ENCODE measurements at regions not wholly inside any gene's neighbourhood (a gene's known extent, or its start where the extent isn't known, plus 50 kb on each side); places are given as distances from the start of the nearest gene placed in this dataset.

GRCh38 chr13:61113140-61113658, 302.4 kb downstream of the PCDH20 start:
- CTCF ChIA-PET: no interaction called here
- no peak for TF ChIP-seq CTCF (IDR thresholded peaks at IDR 0.05; ENCODE audit: insufficient read depth, low read length, missing control alignments)
- POLR2A ChIA-PET: no interaction called here
- DNase-seq (ENCODE audit: low read depth, low spot score): no peak
- no peak overlapping the region for H3K4me3 ChIP-seq (ENCODE audit: low read depth, low read length)

GRCh38 chr13:61111529-61111928, 304.1 kb downstream of the PCDH20 start:
- no peak overlapping the region for H3K4me3 ChIP-seq (ENCODE audit: low read depth, low read length)
- no peak for TF ChIP-seq CTCF (IDR thresholded peaks at IDR 0.05; ENCODE audit: insufficient read depth, low read length, missing control alignments)
- CTCF ChIA-PET: no interaction called here
- no peak for DNase-seq (ENCODE audit: low read depth, low spot score)
- POLR2A ChIA-PET: no interaction called here

DNA sequence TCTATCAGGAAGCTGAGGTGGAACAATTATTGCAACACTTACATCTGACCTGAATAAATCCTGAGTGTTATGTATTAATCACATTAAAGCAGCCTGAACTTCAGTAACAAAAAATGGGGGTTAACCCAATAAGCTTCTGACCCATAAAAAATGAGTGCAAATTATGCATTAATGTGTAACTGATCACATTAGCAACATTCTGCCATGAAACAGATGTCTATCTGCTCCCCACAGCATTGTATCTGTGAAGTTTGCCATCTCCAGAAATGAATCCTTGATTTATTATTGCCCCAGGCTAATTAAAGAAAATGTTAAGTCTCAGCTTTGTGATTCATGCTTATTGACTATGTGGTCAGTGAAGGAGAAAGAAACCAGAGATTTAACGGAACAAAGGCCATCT, 304.9 kb downstream of the PCDH20 start:
- no peak for TF ChIP-seq CTCF (IDR thresholded peaks at IDR 0.05; ENCODE audit: insufficient read depth, low read length, missing control alignments)
- ChIA-PET CTCF (no interaction called here), POLR2A (no interaction called here)
- no peak overlapping the region for H3K4me3 ChIP-seq (ENCODE audit: low read depth, low read length)
- DNase-seq (ENCODE audit: low read depth, low spot score): no peak

- H3K4me3 ChIP-seq (ENCODE audit: low read depth, low read length): no peak overlapping the region
- no peak for DNase-seq (ENCODE audit: low read depth, low spot score)
- ChIA-PET POLR2A (no interaction called here), CTCF (no interaction called here)
- TF ChIP-seq CTCF (IDR thresholded peaks at IDR 0.05; ENCODE audit: insufficient read depth, low read length, missing control alignments): no peak
Measured at GRCh38 chr13:61109741-61110140, 305.9 kb downstream of the PCDH20 start.

DNA sequence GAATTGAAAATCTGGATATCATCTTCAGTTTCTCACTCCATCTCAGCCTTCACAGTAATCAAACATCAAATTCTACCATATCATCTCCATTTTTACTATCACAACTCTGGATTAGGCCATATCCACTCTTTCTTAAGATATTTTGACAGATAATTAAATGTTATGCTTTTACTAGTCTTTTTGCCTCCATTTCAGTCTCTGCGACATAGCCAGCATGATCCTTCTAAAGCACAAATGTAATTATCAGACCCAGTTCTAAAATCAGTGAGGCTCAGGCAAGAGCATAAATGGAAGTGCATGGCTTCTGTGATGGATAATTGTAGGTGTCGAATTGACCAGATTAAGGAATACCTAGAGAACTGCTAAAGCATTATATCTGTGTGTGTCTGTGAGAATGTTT, 307.7 kb downstream of the PCDH20 start:
- ChIA-PET CTCF (no interaction called here), POLR2A (no interaction called here)

GRCh38 chr13:61095885-61096284, 319.8 kb downstream of the PCDH20 start:
- POLR2A ChIA-PET: no interaction called here

More for the DNA sequence above, 307.7 kb downstream of the PCDH20 start:
- no peak for DNase-seq (ENCODE audit: low read depth, low spot score)
- H3K4me3 ChIP-seq (ENCODE audit: low read depth, low read length): no peak overlapping the region
- no peak for TF ChIP-seq CTCF (IDR thresholded peaks at IDR 0.05; ENCODE audit: insufficient read depth, low read length, missing control alignments)

More at GRCh38 chr13:61095885-61096284, 319.8 kb downstream of the PCDH20 start:
- CTCF ChIA-PET: no interaction called here
- no peak for DNase-seq (ENCODE audit: low read depth, low spot score)
- no peak for TF ChIP-seq CTCF (IDR thresholded peaks at IDR 0.05; ENCODE audit: insufficient read depth, low read length, missing control alignments)
- no peak overlapping the region for H3K4me3 ChIP-seq (ENCODE audit: low read depth, low read length)

Measured in AG04449 (cell line).